OCI-LY3 (cell line): ENCODE measurements at regions not wholly inside any gene's neighbourhood (a gene's known extent, or its start where the extent isn't known, plus 50 kb on each side); places are given as distances from the start of the nearest gene placed in this dataset.

Experiments used
- H2AFZ ChIP-seq: fragments of 200-600, 300-600 bp; shearing (Covaris generic); 2 replicates; pipeline ENCODE4 v1.6.0; 2014; ENCODE audit warnings: antibody characterized with exemption, low read depth, low read length
- H3K27ac ChIP-seq: fragments of 200-600, 300-600 bp; sonication (generic); 2 replicates; pipeline ENCODE4 v1.5.1; 2014; ENCODE audit warnings: mild to moderate bottlenecking, low read length, moderate library complexity, mixed read lengths
- H3K27me3 ChIP-seq: fragments of 200-600, 300-600 bp; sonication (generic); 2 replicates; pipeline ENCODE4 v1.6.1; 2014; ENCODE audit warnings: low read depth, low read length, mixed read lengths
- H3K36me3 ChIP-seq: fragments of 200-600, 300-600 bp; sonication (generic); replicated peaks from 2 replicates; pipeline ENCODE3; 2014; ENCODE audit warnings: low read depth, low read length, mixed read lengths
- H3K4me1 ChIP-seq: fragments of 300-600, 200-600 bp; sonication (generic); 2 replicates; pipeline ENCODE4 v1.6.1; 2014; ENCODE audit warnings: low read length, mixed read lengths
- H3K4me2 ChIP-seq: fragments of 200-600, 300-600 bp; sonication (generic); 2 replicates; pipeline ENCODE4 v1.6.1; 2014; ENCODE audit warnings: low read length, mixed read lengths
- H3K4me3 ChIP-seq: fragments of 300-600, 200-600 bp; sonication (generic); 2 replicates; pipeline ENCODE4 v1.5.1; 2014; ENCODE audit warnings: antibody characterized with exemption, mild to moderate bottlenecking, low read length, moderate library complexity
- H3K79me2 ChIP-seq: fragments of 300-600, 200-600 bp; shearing (Covaris generic); 2 replicates; pipeline ENCODE4 v1.6.1; 2014; ENCODE audit warnings: mild to moderate bottlenecking, low read length, mixed read lengths
- H3K9ac ChIP-seq: fragments of 300-600, 200-600 bp; shearing (Covaris generic); 2 replicates; pipeline ENCODE4 v1.6.0; 2014; ENCODE audit warnings: mild to moderate bottlenecking, low read length, moderate library complexity
- H3K9me3 ChIP-seq: fragments of 200-600, 300-600 bp; shearing (Covaris generic); 2 replicates; pipeline ENCODE4 v1.6.1; 2014; ENCODE audit warnings: low read length, mixed read lengths; ENCODE audit not compliant: insufficient read depth
- H4K20me1 ChIP-seq: fragments of 200-600, 300-600 bp; sonication (generic); 2 replicates; pipeline ENCODE4 v1.6.1; 2016; ENCODE audit warnings: low read length, mixed read lengths; ENCODE audit not compliant: insufficient read depth
- CTCF ChIP-seq: fragments of 200-600, 300-600 bp; sonication (generic); IDR thresholded peaks from 2 replicates; pipeline ENCODE4 v1.5.1; 2014; ENCODE audit warnings: antibody characterized with exemption, low read length, low read depth
- EZH2phosphoT487 ChIP-seq: fragments of 200-600 bp; shearing (Covaris generic); IDR thresholded peaks from 2 replicates; pipeline ENCODE4 v1.6.1; 2018; ENCODE audit warnings: antibody characterized with exemption, mixed run types, low read depth

- H3K36me3 ChIP-seq, result no peaks in the 10 kb centered on the region
- H3K9me3 ChIP-seq, result no peaks in the 10 kb centered on the region
- H3K27me3 ChIP-seq, result no peaks in the 10 kb centered on the region
- H3K79me2 ChIP-seq, result no peaks in the 10 kb centered on the region
- H3K9ac ChIP-seq, result no peak overlapping the region
- no peaks in the 10 kb centered on the region for H3K4me1 ChIP-seq
- no peak overlapping the region for H3K4me3 ChIP-seq
- H2AFZ ChIP-seq, result no peak overlapping the region
- TF ChIP-seq CTCF (no peak), EZH2phosphoT487 (no peak)
- no peak overlapping the region for H3K27ac ChIP-seq
- H4K20me1 ChIP-seq, result no peaks in the 10 kb centered on the region
- no peak overlapping the region for H3K4me2 ChIP-seq
Observed at GRCh38 chr5:73234204-73234555, 61.2 kb downstream of the TMEM174 start.

GRCh38 chr5:73233461-73234203, 60.6 kb downstream of the TMEM174 start:
- no peaks in the 10 kb centered on the region for H3K79me2 ChIP-seq
- H3K4me2 ChIP-seq, result no peak overlapping the region
- H3K4me1 ChIP-seq, result no peaks in the 10 kb centered on the region
- no peak overlapping the region for H3K9ac ChIP-seq
- H3K9me3 ChIP-seq, result no peaks in the 10 kb centered on the region
- H4K20me1 ChIP-seq, result no peaks in the 10 kb centered on the region
- H2AFZ ChIP-seq, result no peak overlapping the region
- no peak overlapping the region for H3K27ac ChIP-seq
- H3K36me3 ChIP-seq, result no peaks in the 10 kb centered on the region
- no peaks in the 10 kb centered on the region for H3K27me3 ChIP-seq
- no peak overlapping the region for H3K4me3 ChIP-seq
- TF ChIP-seq EZH2phosphoT487, result no peak
- no peak for TF ChIP-seq CTCF

- Histone ChIP-seq H3K4me3 (no peak overlapping the region), H3K9ac (no peak overlapping the region), H3K4me2 (no peak overlapping the region), H3K27me3 (no peaks in the 10 kb centered on the region), H3K79me2 (no peaks in the 10 kb centered on the region), H3K36me3 (no peaks in the 10 kb centered on the region), H3K27ac (no peak overlapping the region), H3K9me3 (no peaks in the 10 kb centered on the region), H4K20me1 (no peaks in the 10 kb centered on the region), H3K4me1 (no peaks in the 10 kb centered on the region), H2AFZ (no peak overlapping the region)
- TF ChIP-seq CTCF (no peak), EZH2phosphoT487 (no peak)
Observed at GRCh38 chr5:73233053-73233460, 60.1 kb downstream of the TMEM174 start.

GRCh38 chr5:73232266-73233041, 59.5 kb downstream of the TMEM174 start:
- Histone ChIP-seq H3K27me3 (no peaks in the 10 kb centered on the region), H4K20me1 (no peaks in the 10 kb centered on the region), H3K9ac (no peak overlapping the region), H3K4me1 (no peaks in the 10 kb centered on the region), H3K36me3 (no peaks in the 10 kb centered on the region), H3K27ac (no peak overlapping the region), H2AFZ (no peak overlapping the region), H3K9me3 (no peaks in the 10 kb centered on the region), H3K79me2 (no peaks in the 10 kb centered on the region), H3K4me3 (no peak overlapping the region), H3K4me2 (no peak overlapping the region)
- TF ChIP-seq EZH2phosphoT487 (no peak), CTCF (no peak)
